ENCODE measurements at regions not wholly inside any gene's neighbourhood (a gene's known extent, or its start where the extent isn't known, plus 50 kb on each side); places are given as distances from the start of the nearest gene placed in this dataset.

DNA sequence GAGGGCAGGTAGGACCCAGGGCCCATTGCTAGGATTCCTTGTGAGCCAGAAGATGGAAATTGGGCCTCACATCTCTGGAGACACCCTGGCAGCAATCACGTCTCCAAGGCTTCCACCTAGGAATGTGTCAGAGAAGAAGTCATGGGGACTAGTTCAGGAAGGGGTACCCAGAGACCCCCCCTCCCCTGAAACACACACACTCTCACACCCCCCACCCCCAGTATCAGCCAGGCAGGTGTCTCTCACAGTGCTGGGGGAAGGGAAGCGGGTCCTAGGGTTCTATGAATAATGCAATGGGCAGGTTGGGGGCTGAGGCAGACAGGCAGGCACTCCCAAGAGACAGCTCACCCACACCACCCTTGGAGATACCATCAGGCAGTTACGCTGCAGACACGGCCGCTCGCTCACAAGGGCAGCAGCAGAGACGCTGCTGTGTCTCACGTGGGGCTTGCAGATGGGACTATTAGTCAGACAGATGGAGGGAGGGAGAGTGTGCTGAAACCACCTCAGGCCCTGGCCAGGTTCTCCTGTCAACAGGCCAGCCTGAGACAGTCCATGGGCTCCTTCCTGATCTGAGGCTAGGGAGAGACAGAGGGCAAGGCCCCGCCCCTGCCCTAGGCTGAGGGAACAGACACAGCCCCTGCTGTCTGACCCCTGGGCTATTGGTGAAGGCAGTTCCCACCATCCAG lies 134.6 kb downstream of the CYP26B1 start:
- H3K27me3 ChIP-seq (replicated peaks in 1 of 4; ENCODE audit: control insufficient read depth in 3 of 4, extremely low read depth in 1 of 4, insufficient read depth in 3 of 4, low read length in 3 of 4): no peaks in the 10 kb centered on the region
- H2BK15ac ChIP-seq (ENCODE audit: low read length): no peak overlapping the region
- no peaks in the 10 kb centered on the region for H3K36me3 ChIP-seq (ENCODE audit: control insufficient read depth in 2 of 4, insufficient read depth in 4 of 4, low read length in 3 of 4)
- H4K5ac ChIP-seq (ENCODE audit: insufficient read length, low read depth, low read length): no peak overlapping the region
- H3K4me2 ChIP-seq (ENCODE audit: insufficient read depth in 1 of 2, low read depth in 2 of 2, low read length in 2 of 2): no peak overlapping the region
- no peak overlapping the region for H3K27ac ChIP-seq (ENCODE audit: low read depth, low read length)
- H3K23me2 ChIP-seq (ENCODE audit: low read depth, low read length): no peaks in the 10 kb centered on the region
- no peak overlapping the region for H3K56ac ChIP-seq (replicated peaks; ENCODE audit: insufficient read length, low read depth, low read length)
- ChIA-PET CTCF (ENCODE audit: partially characterized antibody) (interaction anchor here (1.4 to 3.4 kb wide), 2 partner anchors 18 to 125 kb away, joined by 3 to 16 read pairs; no protein-coding TSS in a partner anchor), POLR2A (ENCODE audit: partially characterized antibody) (no interaction called here)
- H3K79me1 ChIP-seq (ENCODE audit: low read depth, low read length): no peaks in the 10 kb centered on the region
- no peak overlapping the region for H2BK5ac ChIP-seq (ENCODE audit: low read depth, low read length)
- no peaks in the 10 kb centered on the region for H3K9me3 ChIP-seq (ENCODE audit: insufficient read depth in 2 of 2, low read depth in 1 of 2, low read length in 1 of 2)
- no peaks in the 10 kb centered on the region for H3K79me2 ChIP-seq (ENCODE audit: control insufficient read depth in 1 of 2, insufficient read depth in 2 of 2, low read length in 2 of 2)
- H3K4me3 ChIP-seq (ENCODE audit: extremely low read depth in 1 of 4, insufficient read depth in 2 of 4, low read depth in 3 of 4, low read length in 4 of 4): no peak overlapping the region
- peaks cover 0 to 3% (median 0%) of the 10 kb centered on the region in 4 experiments; a peak in 1 of 7 replicates for H3K4me1 ChIP-seq (replicated peaks in 1 of 4; ENCODE audit: control insufficient read depth in 3 of 4, insufficient read depth in 4 of 4, low read length in 3 of 4)
- no peak overlapping the region for H2BK20ac ChIP-seq (ENCODE audit: low read length)
- WGBS, 2 experiments (ENCODE audit: extremely low coverage in 1 of 2, insufficient coverage in 1 of 2, insufficient read length in 1 of 2, insufficient replicate concordance in 2 of 2, low coverage in 1 of 2, low lambda C conversion rate in 2 of 2, missing lambda C conversion rate in 1 of 2): 91% methylated on average over 8 of the region's 9 CpGs; no CpG with 5 or more reads in 1 of the 2 experiments
- H3K4ac ChIP-seq (replicated peaks; ENCODE audit: insufficient read length, low read depth, low read length): no peak overlapping the region
- no peak overlapping the region for H2BK12ac ChIP-seq (ENCODE audit: low read depth, low read length)
- H3K9ac ChIP-seq (replicated peaks in 1 of 4; ENCODE audit: extremely low read depth in 1 of 4, low read depth in 3 of 4, low read length in 3 of 4): no peak overlapping the region
- DNase-seq (ENCODE audit: low read depth in 1 of 2, low spot score in 2 of 2): peak in 1 of 2 experiments; percentile 36
- no peak overlapping the region for H3K18ac ChIP-seq (ENCODE audit: extremely low read depth, low read length)
- no peak overlapping the region for H4K8ac ChIP-seq (ENCODE audit: extremely low read depth, insufficient read depth, low read length)
- H2BK120ac ChIP-seq (replicated peaks; ENCODE audit: low read depth, low read length): no peak overlapping the region
- H4K91ac ChIP-seq (replicated peaks; ENCODE audit: insufficient read length, low read length): peak overlapping the region; percentile 35
- H2AK5ac ChIP-seq (ENCODE audit: low read depth, low read length): no peak overlapping the region
- H3K23ac ChIP-seq (ENCODE audit: insufficient read length): no peak overlapping the region
- no peak overlapping the region; the same call in 1 of the 2 replicates for H2AFZ ChIP-seq (ENCODE audit: low read length)
- no peak overlapping the region for H3K14ac ChIP-seq (ENCODE audit: insufficient read length)
- no peak for FAIRE-seq
- H4K20me1 ChIP-seq (replicated peaks in 1 of 2; ENCODE audit: control insufficient read depth in 1 of 2, insufficient read depth in 2 of 2, low read length in 2 of 2): no peaks in the 10 kb centered on the region
- no peak for TF ChIP-seq GABPA (IDR thresholded peaks at IDR 0.05; ENCODE audit: borderline replicate concordance, insufficient read depth, low read length)
- no peak for TF ChIP-seq SIX5 (IDR thresholded peaks at IDR 0.05; ENCODE audit: low read depth, low read length)
- no peak for TF ChIP-seq SP1 (IDR thresholded peaks at IDR 0.05; ENCODE audit: low read depth, low read length)
- TF ChIP-seq E2F6 (IDR thresholded peaks at IDR 0.05): no peak
- no peak for TF ChIP-seq SAP30 (IDR thresholded peaks at IDR 0.05; ENCODE audit: insufficient read depth, insufficient replicate concordance, low read length)
- TF ChIP-seq ASH2L (IDR thresholded peaks at IDR 0.05; ENCODE audit: low read length): no peak
- TF ChIP-seq CREB1 (IDR thresholded peaks at IDR 0.05): no peak
- TF ChIP-seq CHD2 (IDR thresholded peaks at IDR 0.05; ENCODE audit: low read length): no peak
- TF ChIP-seq NANOG (IDR thresholded peaks at IDR 0.05; ENCODE audit: insufficient read depth, low read depth, low read length, poor library complexity, severe bottlenecking): no peak
- no peak for TF ChIP-seq CTBP2 (IDR thresholded peaks at IDR 0.05; ENCODE audit: borderline replicate concordance, insufficient read depth, insufficient read length, low read length)
- TF ChIP-seq HDAC6 (IDR thresholded peaks at IDR 0.05; ENCODE audit: low read depth, low read length): no peak
- TF ChIP-seq CBX5 (IDR thresholded peaks at IDR 0.05; ENCODE audit: low read depth, low read length): no peak
- TF ChIP-seq SIN3A (conservative IDR thresholded peaks at IDR 0.05 in 1 of 2, IDR thresholded peaks at IDR 0.05 in 1 of 2; ENCODE audit: low read depth in 1 of 2, low read length in 2 of 2): no peak
